ENCODE measurements at regions not wholly inside any gene's neighbourhood (a gene's known extent, or its start where the extent isn't known, plus 50 kb on each side); places are given as distances from the start of the nearest gene placed in this dataset.

DNA sequence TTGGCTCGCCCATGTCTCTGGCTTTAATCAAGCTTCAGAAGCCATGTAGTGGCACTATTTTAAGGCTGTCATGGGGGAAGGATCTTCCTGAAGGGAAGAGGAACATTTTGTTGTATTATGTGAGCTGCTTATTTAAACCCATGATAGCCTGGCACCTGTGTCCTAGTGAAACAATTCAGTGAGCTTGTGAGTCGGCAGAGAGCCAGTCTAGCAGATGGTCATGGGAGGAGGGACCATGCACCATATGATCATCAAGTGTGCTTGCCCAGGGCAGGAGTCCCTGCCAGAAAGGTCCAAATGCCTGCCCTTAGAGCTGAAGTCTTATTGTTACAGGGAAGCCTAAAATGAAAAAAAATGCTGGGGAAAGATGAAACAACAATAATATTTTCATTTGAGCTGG lies 132.9 kb downstream of the PRDM13 start:
- Histone ChIP-seq H3K9ac (no peak overlapping the region), H4K20me1 (ENCODE audit: insufficient read depth) (no peaks in the 10 kb centered on the region), H3K4me1 (ENCODE audit: control insufficient read depth in 1 of 2, insufficient read depth in 2 of 2, low read depth in 1 of 2, low read length in 1 of 2) (no peaks in the 10 kb centered on the region), H3K4me2 (no peak overlapping the region), H3K9me3 (no peaks in the 10 kb centered on the region), H3K27me3 (ENCODE audit: insufficient read depth) (no peaks in the 10 kb centered on the region; the same call in 1 of the 2 replicates), H3K79me2 (ENCODE audit: insufficient read depth) (no peaks in the 10 kb centered on the region), H3K27ac (ENCODE audit: low read depth in 2 of 2, low read length in 1 of 2) (no peak overlapping the region), H3F3A (replicated peaks; ENCODE audit: insufficient read depth) (no peaks in the 10 kb centered on the region), H3K36me3 (replicated peaks in 1 of 2; ENCODE audit: control insufficient read depth in 1 of 2, insufficient read depth in 2 of 2, low read length in 1 of 2) (no peaks in the 10 kb centered on the region), H2AFZ (ENCODE audit: low read depth) (no peak overlapping the region), H3K9me2 (no peaks in the 10 kb centered on the region), H3K4me3 (ENCODE audit: low read depth in 2 of 2, low read length in 1 of 2) (no peak overlapping the region)
- no peak for DNase-seq
- ChIA-PET CTCF (interaction anchor here (1.6 kb wide), 1 partner anchor 151 kb away, joined by 8 read pairs; no protein-coding TSS in a partner anchor), POLR2A (no interaction called here)
- WGBS (ENCODE audit: low lambda C conversion rate), result 0% methylated on average over 2 of the region's 2 CpGs
- TF ChIP-seq TEAD4 (IDR thresholded peaks at IDR 0.05; ENCODE audit: borderline replicate concordance, insufficient read depth), result no peak
- TF ChIP-seq FOSL2 (IDR thresholded peaks at IDR 0.05; ENCODE audit: borderline replicate concordance, low read depth), result no peak
- no peak for TF ChIP-seq RAD21 (IDR thresholded peaks at IDR 0.05; ENCODE audit: low read length)
- no peak for TF ChIP-seq TAF1 (IDR thresholded peaks at IDR 0.05; ENCODE audit: borderline replicate concordance, low read depth, low read length)
- TF ChIP-seq, protein P1, sequence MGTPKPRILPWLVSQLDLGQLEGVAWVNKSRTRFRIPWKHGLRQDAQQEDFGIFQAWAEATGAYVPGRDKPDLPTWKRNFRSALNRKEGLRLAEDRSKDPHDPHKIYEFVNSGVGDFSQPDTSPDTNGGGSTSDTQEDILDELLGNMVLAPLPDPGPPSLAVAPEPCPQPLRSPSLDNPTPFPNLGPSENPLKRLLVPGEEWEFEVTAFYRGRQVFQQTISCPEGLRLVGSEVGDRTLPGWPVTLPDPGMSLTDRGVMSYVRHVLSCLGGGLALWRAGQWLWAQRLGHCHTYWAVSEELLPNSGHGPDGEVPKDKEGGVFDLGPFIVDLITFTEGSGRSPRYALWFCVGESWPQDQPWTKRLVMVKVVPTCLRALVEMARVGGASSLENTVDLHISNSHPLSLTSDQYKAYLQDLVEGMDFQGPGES (IDR thresholded peaks at IDR 0.05; ENCODE audit: low read depth, low read length), result no peak
- TF ChIP-seq, protein P2, sequence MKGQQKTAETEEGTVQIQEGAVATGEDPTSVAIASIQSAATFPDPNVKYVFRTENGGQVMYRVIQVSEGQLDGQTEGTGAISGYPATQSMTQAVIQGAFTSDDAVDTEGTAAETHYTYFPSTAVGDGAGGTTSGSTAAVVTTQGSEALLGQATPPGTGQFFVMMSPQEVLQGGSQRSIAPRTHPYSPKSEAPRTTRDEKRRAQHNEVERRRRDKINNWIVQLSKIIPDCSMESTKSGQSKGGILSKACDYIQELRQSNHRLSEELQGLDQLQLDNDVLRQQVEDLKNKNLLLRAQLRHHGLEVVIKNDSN (IDR thresholded peaks at IDR 0.05; ENCODE audit: borderline replicate concordance, low read depth), result no peak
- no peak for TF ChIP-seq GATA2 (CRISPR knock-in tag; IDR thresholded peaks at IDR 0.05)

DNA sequence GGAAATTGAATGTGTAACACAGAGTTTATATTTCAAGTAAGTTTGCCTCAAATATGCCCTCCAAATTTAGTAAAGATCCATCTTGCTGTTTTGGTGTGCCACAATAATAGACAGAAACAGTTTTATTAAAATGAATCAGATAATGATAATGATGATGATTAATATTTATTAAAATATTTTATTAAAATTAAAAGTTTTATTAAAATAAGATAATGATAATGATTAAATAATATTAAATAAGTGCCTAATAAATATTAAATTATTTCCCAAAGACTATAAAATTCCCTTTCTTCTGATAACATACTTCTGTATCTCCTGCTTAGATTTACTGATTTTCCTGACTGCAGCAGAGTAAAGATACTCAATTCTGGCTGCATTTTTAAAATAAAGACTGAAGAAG lies 134.5 kb downstream of the PRDM13 start:
- TF ChIP-seq MEF2A (IDR thresholded peaks at IDR 0.05; ENCODE audit: borderline replicate concordance, low read depth), result no peak
- TF ChIP-seq RAD21 (IDR thresholded peaks at IDR 0.05; ENCODE audit: low read length), result no peak
- no peak for TF ChIP-seq RCOR1 (IDR thresholded peaks at IDR 0.05; ENCODE audit: low read length)
- TF ChIP-seq, protein P3, sequence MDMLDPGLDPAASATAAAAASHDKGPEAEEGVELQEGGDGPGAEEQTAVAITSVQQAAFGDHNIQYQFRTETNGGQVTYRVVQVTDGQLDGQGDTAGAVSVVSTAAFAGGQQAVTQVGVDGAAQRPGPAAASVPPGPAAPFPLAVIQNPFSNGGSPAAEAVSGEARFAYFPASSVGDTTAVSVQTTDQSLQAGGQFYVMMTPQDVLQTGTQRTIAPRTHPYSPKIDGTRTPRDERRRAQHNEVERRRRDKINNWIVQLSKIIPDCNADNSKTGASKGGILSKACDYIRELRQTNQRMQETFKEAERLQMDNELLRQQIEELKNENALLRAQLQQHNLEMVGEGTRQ (IDR thresholded peaks at IDR 0.05; ENCODE audit: borderline replicate concordance, low read depth, low read length), result no peak
- no peak for TF ChIP-seq FOSL2 (IDR thresholded peaks at IDR 0.05; ENCODE audit: borderline replicate concordance, low read depth)
- TF ChIP-seq RXRA (IDR thresholded peaks at IDR 0.05; ENCODE audit: borderline replicate concordance, low read depth), result no peak
- TF ChIP-seq NRF1 (IDR thresholded peaks at IDR 0.05; ENCODE audit: low read depth, low read length), result no peak
- TF ChIP-seq, protein P2 (IDR thresholded peaks at IDR 0.05; ENCODE audit: borderline replicate concordance, low read depth), result no peak
- TF ChIP-seq TCF12 (IDR thresholded peaks at IDR 0.05), result no peak
- no peak for TF ChIP-seq YY1 (IDR thresholded peaks at IDR 0.05; ENCODE audit: low read depth)
- TF ChIP-seq, protein P4, sequence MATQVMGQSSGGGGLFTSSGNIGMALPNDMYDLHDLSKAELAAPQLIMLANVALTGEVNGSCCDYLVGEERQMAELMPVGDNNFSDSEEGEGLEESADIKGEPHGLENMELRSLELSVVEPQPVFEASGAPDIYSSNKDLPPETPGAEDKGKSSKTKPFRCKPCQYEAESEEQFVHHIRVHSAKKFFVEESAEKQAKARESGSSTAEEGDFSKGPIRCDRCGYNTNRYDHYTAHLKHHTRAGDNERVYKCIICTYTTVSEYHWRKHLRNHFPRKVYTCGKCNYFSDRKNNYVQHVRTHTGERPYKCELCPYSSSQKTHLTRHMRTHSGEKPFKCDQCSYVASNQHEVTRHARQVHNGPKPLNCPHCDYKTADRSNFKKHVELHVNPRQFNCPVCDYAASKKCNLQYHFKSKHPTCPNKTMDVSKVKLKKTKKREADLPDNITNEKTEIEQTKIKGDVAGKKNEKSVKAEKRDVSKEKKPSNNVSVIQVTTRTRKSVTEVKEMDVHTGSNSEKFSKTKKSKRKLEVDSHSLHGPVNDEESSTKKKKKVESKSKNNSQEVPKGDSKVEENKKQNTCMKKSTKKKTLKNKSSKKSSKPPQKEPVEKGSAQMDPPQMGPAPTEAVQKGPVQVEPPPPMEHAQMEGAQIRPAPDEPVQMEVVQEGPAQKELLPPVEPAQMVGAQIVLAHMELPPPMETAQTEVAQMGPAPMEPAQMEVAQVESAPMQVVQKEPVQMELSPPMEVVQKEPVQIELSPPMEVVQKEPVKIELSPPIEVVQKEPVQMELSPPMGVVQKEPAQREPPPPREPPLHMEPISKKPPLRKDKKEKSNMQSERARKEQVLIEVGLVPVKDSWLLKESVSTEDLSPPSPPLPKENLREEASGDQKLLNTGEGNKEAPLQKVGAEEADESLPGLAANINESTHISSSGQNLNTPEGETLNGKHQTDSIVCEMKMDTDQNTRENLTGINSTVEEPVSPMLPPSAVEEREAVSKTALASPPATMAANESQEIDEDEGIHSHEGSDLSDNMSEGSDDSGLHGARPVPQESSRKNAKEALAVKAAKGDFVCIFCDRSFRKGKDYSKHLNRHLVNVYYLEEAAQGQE (IDR thresholded peaks at IDR 0.05; ENCODE audit: low read depth, low read length), result no peak
- no peak for TF ChIP-seq POLR2AphosphoS5 (IDR thresholded peaks at IDR 0.05; ENCODE audit: low read depth, low read length)
- no peak for TF ChIP-seq CHD2 (IDR thresholded peaks at IDR 0.05; ENCODE audit: low read length, partially characterized antibody)
- TF ChIP-seq, protein P5, sequence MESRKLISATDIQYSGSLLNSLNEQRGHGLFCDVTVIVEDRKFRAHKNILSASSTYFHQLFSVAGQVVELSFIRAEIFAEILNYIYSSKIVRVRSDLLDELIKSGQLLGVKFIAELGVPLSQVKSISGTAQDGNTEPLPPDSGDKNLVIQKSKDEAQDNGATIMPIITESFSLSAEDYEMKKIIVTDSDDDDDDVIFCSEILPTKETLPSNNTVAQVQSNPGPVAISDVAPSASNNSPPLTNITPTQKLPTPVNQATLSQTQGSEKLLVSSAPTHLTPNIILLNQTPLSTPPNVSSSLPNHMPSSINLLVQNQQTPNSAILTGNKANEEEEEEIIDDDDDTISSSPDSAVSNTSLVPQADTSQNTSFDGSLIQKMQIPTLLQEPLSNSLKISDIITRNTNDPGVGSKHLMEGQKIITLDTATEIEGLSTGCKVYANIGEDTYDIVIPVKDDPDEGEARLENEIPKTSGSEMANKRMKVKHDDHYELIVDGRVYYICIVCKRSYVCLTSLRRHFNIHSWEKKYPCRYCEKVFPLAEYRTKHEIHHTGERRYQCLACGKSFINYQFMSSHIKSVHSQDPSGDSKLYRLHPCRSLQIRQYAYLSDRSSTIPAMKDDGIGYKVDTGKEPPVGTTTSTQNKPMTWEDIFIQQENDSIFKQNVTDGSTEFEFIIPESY (IDR thresholded peaks at IDR 0.05; ENCODE audit: borderline replicate concordance, low read depth), result no peak
- TF ChIP-seq JUND (IDR thresholded peaks at IDR 0.05), result no peak
- Histone ChIP-seq H3K36me3 (replicated peaks in 1 of 2; ENCODE audit: control insufficient read depth in 1 of 2, insufficient read depth in 2 of 2, low read length in 1 of 2) (no peaks in the 10 kb centered on the region), H3F3A (replicated peaks; ENCODE audit: insufficient read depth) (no peaks in the 10 kb centered on the region), H3K4me3 (ENCODE audit: low read depth in 2 of 2, low read length in 1 of 2) (no peak overlapping the region), H3K27ac (ENCODE audit: low read depth in 2 of 2, low read length in 1 of 2) (no peak overlapping the region), H3K9me2 (no peaks in the 10 kb centered on the region), H3K79me2 (ENCODE audit: insufficient read depth) (no peaks in the 10 kb centered on the region), H3K4me2 (no peak overlapping the region), H3K9me3 (no peaks in the 10 kb centered on the region), H2AFZ (ENCODE audit: low read depth) (no peak overlapping the region), H4K20me1 (ENCODE audit: insufficient read depth) (no peaks in the 10 kb centered on the region), H3K4me1 (ENCODE audit: control insufficient read depth in 1 of 2, insufficient read depth in 2 of 2, low read depth in 1 of 2, low read length in 1 of 2) (no peaks in the 10 kb centered on the region), H3K9ac (no peak overlapping the region), H3K27me3 (ENCODE audit: insufficient read depth) (no peaks in the 10 kb centered on the region; the same call in 1 of the 2 replicates)
- POLR2A ChIA-PET, result no interaction called here
- DNase-seq, result no peak
- CTCF ChIA-PET, result no interaction called here

Data from SK-N-SH (cell line).